HepG2 (cell line): ENCODE measurements at regions not wholly inside any gene's neighbourhood (a gene's known extent, or its start where the extent isn't known, plus 50 kb on each side); places are given as distances from the start of the nearest gene placed in this dataset.

Source experiments
- ATAC-seq: fragments of 200-7000 bp; cut with Tn5 transposase; 3 replicates; pipeline ENCODE4 v1.9.1; 2020; ENCODE audit warnings: mild to moderate bottlenecking, moderate library complexity
- BruUV-seq: library from RNA; stranded (reverse); fragments of 400-500 nt; replicated peaks from 2 replicates; lab custom pipeline; 2021; lab: Mats Ljungman, UMichigan
- CTCF ChIA-PET: fragments of 300-600 bp; formaldehyde crosslinking; extraction: SDS; loops from one replicate; lab custom pipeline; 2021; ENCODE audit warnings: low total read pairs, inconsistent platforms, low intra/inter-chr PET ratio; lab: Yijun Ruan, JAX
- POLR2A ChIA-PET: fragments of 350-600 bp; sonication (Branson Sonifier 250); formaldehyde crosslinking; loops from one replicate; lab custom pipeline; 2020; ENCODE audit warnings: antibody characterized with exemption, inconsistent platforms; lab: Yijun Ruan, JAX
- DNase-seq: peaks from one replicate; pipeline ENCODE4 v3.0.0-alpha.2; 2015; ENCODE audit warnings: low spot score
- FAIRE-seq: peaks from 3 replicates; lab custom pipeline; 2011; peaks lifted over from hg19 to GRCh38; lab: Jason Lieb, UNC
- H2AFZ ChIP-seq: one replicate; pipeline ENCODE4 v1.6.1; 2011; ENCODE audit warnings: low read length, inconsistent platforms
- H3K27ac ChIP-seq: fragments of 300-600 bp; 3 replicates; pipeline ENCODE4 v1.8.0; 2011; ENCODE audit warnings: mixed run types, mild to moderate bottlenecking, mixed read lengths, low read length, inconsistent platforms; ENCODE audit not compliant: insufficient read depth; ENCODE audit errors: extremely low read length
- H3K27me3 ChIP-seq, 2 experiments: fragments of 200-600 bp in 1 of 2; 2 replicates in 1 of 2; 3 replicates in 1 of 2; pipeline versions ENCODE4 v1.6.0 to v1.8.0; 2011; ENCODE audit warnings: low read length in 2 of 2, mild to moderate bottlenecking in 2 of 2, moderate library complexity in 2 of 2, inconsistent platforms in 1 of 2; ENCODE audit not compliant: insufficient read depth in 2 of 2, control insufficient read depth in 1 of 2
- H3K36me3 ChIP-seq, 2 experiments: fragments of 200-600 bp in 1 of 2; replicated peaks in 1 of 2; 2 replicates in 1 of 2; 3 replicates in 1 of 2; pipeline versions ENCODE4 v1.5.1 to v1.8.0; 2011; ENCODE audit warnings: low read length in 2 of 2, inconsistent platforms in 1 of 2; ENCODE audit not compliant: insufficient read depth in 2 of 2, control insufficient read depth in 1 of 2
- H3K4me1 ChIP-seq: 2 replicates; pipeline ENCODE4 v1.5.1; 2012; ENCODE audit warnings: low read length, inconsistent platforms; ENCODE audit not compliant: insufficient read depth
- H3K4me2 ChIP-seq: 2 replicates; pipeline ENCODE4 v1.6.0; 2011; ENCODE audit warnings: low read depth, low read length, inconsistent platforms
- H3K4me3 ChIP-seq, 3 experiments: fragments of 200-600 bp in 1 of 3; sonication (generic), shearing (Covaris generic) in 1 of 3; replicated peaks in 1 of 3; 2 replicates each; pipeline ENCODE4 v1.5.1; 2011 to 2016; ENCODE audit warnings: low read length in 3 of 3, inconsistent platforms in 2 of 3, low read depth in 2 of 3, mild to moderate bottlenecking in 2 of 3, control low read depth in 1 of 3, mixed read lengths in 1 of 3; ENCODE audit not compliant: insufficient read depth in 1 of 3
- H3K79me2 ChIP-seq: one replicate; pipeline ENCODE4 v1.6.1; 2011; ENCODE audit warnings: low read length, inconsistent platforms; ENCODE audit not compliant: insufficient read depth
- H3K9ac ChIP-seq: 2 replicates; pipeline ENCODE4 v1.6.0; 2011; ENCODE audit warnings: mild to moderate bottlenecking, low read depth, low read length, inconsistent platforms; ENCODE audit not compliant: insufficient read depth
- H3K9me3 ChIP-seq: 2 replicates; pipeline ENCODE4 v1.5.1; 2012; ENCODE audit warnings: mild to moderate bottlenecking, low read length
- H4K20me1 ChIP-seq: 2 replicates; pipeline ENCODE4 v1.6.0; 2011; ENCODE audit warnings: inconsistent platforms, mild to moderate bottlenecking, low read length, moderate library complexity; ENCODE audit not compliant: insufficient read depth
- AHDC1 ChIP-seq: sonication (generic); formaldehyde crosslinking; IDR thresholded peaks from 2 replicates; pipeline ENCODE4 v1.5.1; 2020; ENCODE audit warnings: mild to moderate bottlenecking, missing genetic modification reagents, borderline replicate concordance
- HDAC1 ChIP-seq: sonication (generic); formaldehyde crosslinking; IDR thresholded peaks from 2 replicates; pipeline ENCODE4 v1.5.1; 2020; ENCODE audit warnings: mild to moderate bottlenecking, missing genetic modification reagents
- HOMEZ ChIP-seq: IDR thresholded peaks from 2 replicates; pipeline ENCODE4 v1.6.1; 2016; ENCODE audit warnings: low read depth
- KLF12 ChIP-seq: sonication (generic); formaldehyde crosslinking; IDR thresholded peaks from 2 replicates; pipeline ENCODE4 v1.4.0; 2020; ENCODE audit warnings: missing genetic modification reagents, borderline replicate concordance
- LRRFIP1 ChIP-seq: sonication (generic); formaldehyde crosslinking; conservative IDR thresholded peaks from 2 replicates; pipeline ENCODE4 v1.4.0; 2020; ENCODE audit warnings: missing genetic modification reagents
- NR3C1 ChIP-seq: sonication (generic); formaldehyde crosslinking; IDR thresholded peaks from 2 replicates; pipeline ENCODE4 v1.4.0; 2020; ENCODE audit warnings: missing genetic modification reagents
- RAD21 ChIP-seq: fragments of 450-650 bp; formaldehyde crosslinking; IDR thresholded peaks from 2 replicates; pipeline ENCODE4 v1.5.0; 2020; ENCODE audit warnings: mild to moderate bottlenecking
- SOX5 ChIP-seq: IDR thresholded peaks from 2 replicates; pipeline ENCODE4 v1.6.1; 2016; ENCODE audit warnings: borderline replicate concordance
- ZNF160 ChIP-seq: sonication (generic); formaldehyde crosslinking; IDR thresholded peaks from 2 replicates; pipeline ENCODE4 v1.8.0; 2022; ENCODE audit warnings: mild to moderate bottlenecking, inconsistent platforms, missing genetic modification reagents
- ZNF230 ChIP-seq: sonication (generic); formaldehyde crosslinking; IDR thresholded peaks from 2 replicates; pipeline ENCODE4 v1.4.0; 2020; ENCODE audit warnings: mild to moderate bottlenecking, missing genetic modification reagents
- ZNF414 ChIP-seq: sonication (generic); formaldehyde crosslinking; IDR thresholded peaks from 2 replicates; pipeline ENCODE4 v1.5.0; 2020; ENCODE audit warnings: missing genetic modification reagents
- ZNF781 ChIP-seq: sonication (generic); formaldehyde crosslinking; IDR thresholded peaks from 2 replicates; pipeline ENCODE4 v1.5.1; 2020; ENCODE audit warnings: borderline replicate concordance, mild to moderate bottlenecking, missing genetic modification reagents; ENCODE audit errors: not compliant biosample characterization
- in situ Hi-C: cut with HindIII; loops from 2 replicates; pipeline ENCODE4 v1.10.0; 2017; ENCODE audit warnings: low pct_unique_long_range_greater_than_20kb; ENCODE audit not compliant: extremely low pct_ligation_motif_present
- intact Hi-C: fragments of 100-400 bp; cut with micrococcal nuclease; formaldehyde crosslinking; loops from one replicate; pipeline ENCODE4 v1.10.0; 2022; ENCODE audit not compliant: unreplicated experiment

GRCh38 chr4:135976860-135977259, 1555.4 kb downstream of the PCDH18 start:
- Histone ChIP-seq H4K20me1 (no peaks in the 10 kb centered on the region), H2AFZ (no peak overlapping the region), H3K4me2 (no peak overlapping the region), H3K9me3 (no peaks in the 10 kb centered on the region), H3K27ac (no peak overlapping the region), H3K9ac (no peak overlapping the region), H3K27me3 (no peaks in the 10 kb centered on the region), H3K79me2 (no peaks in the 10 kb centered on the region), H3K4me3 (no peak overlapping the region), H3K4me1 (no peaks in the 10 kb centered on the region), H3K36me3 (no peaks in the 10 kb centered on the region)
- CTCF ChIA-PET: no interaction called here
- in situ Hi-C loops: no loop called here
- no TSS peak for BruUV-seq
- intact Hi-C loops: no loop called here
- FAIRE-seq (no peak), DNase-seq (no peak), ATAC-seq (no peak)
- POLR2A ChIA-PET: no interaction called here
- TF ChIP-seq HOMEZ (CRISPR knock-in tag): no peak
- no peak for TF ChIP-seq HDAC1
- TF ChIP-seq KLF12: no peak
- no peak for TF ChIP-seq ZNF781
- TF ChIP-seq LRRFIP1 (CRISPR knock-in tag): no peak
- TF ChIP-seq NR3C1 (CRISPR knock-in tag): no peak
- no peak for TF ChIP-seq AHDC1
- TF ChIP-seq RAD21 (CRISPR knock-in tag): no peak
- TF ChIP-seq ZNF230 (CRISPR knock-in tag): no peak
- no peak for TF ChIP-seq ZNF414 (CRISPR knock-in tag)
- TF ChIP-seq SOX5 (CRISPR knock-in tag): no peak
- TF ChIP-seq ZNF160 (CRISPR knock-in tag): no peak
